Endothelial cell of umbilical vein (primary cell): ENCODE measurements at regions not wholly inside any gene's neighbourhood (a gene's known extent, or its start where the extent isn't known, plus 50 kb on each side); places are given as distances from the start of the nearest gene placed in this dataset.

Experiments used
- BruUV-seq: library from RNA; stranded (reverse); fragments of 400-500 nt; replicated peaks from 2 replicates; lab custom pipeline; 2021; lab: Mats Ljungman, UMichigan
- CTCF ChIA-PET: fragments of 300-600, 350-600 bp; sonication (Branson Sonifier 250); formaldehyde crosslinking; loops from one replicate; lab custom pipeline; 2021; ENCODE audit warnings: antibody characterized with exemption, inconsistent platforms; lab: Charles Lee
- POLR2A ChIA-PET: fragments of 300-600, 350-600 bp; sonication (Branson Sonifier 250); formaldehyde crosslinking; loops from one replicate; lab custom pipeline; 2021; ENCODE audit warnings: antibody characterized with exemption, inconsistent platforms; lab: Charles Lee
- DNase-seq: peaks from one replicate; pipeline ENCODE4 v3.0.0-alpha.2; 2011; ENCODE audit warnings: low read depth, low spot score
- FAIRE-seq: peaks from 2 replicates; lab custom pipeline; 2011; peaks lifted over from hg19 to GRCh38; lab: Jason Lieb, UNC
- H2AFZ ChIP-seq: 2 replicates; pipeline ENCODE4 v1.6.0; 2012; ENCODE audit warnings: low read depth, low read length, control low read depth, inconsistent platforms
- H3K27ac ChIP-seq: 2 replicates; pipeline ENCODE4 v1.5.1; 2011; ENCODE audit warnings: low read depth, mild to moderate bottlenecking, control low read depth, low read length, moderate library complexity; ENCODE audit not compliant: insufficient read depth
- H3K27me3 ChIP-seq, 2 experiments: 2 replicates each; pipeline versions ENCODE4 v1.6.0 to v1.6.1; 2011; ENCODE audit warnings: low read length in 2 of 2, mixed read lengths in 1 of 2; ENCODE audit not compliant: control insufficient read depth in 2 of 2, insufficient read depth in 2 of 2
- H3K36me3 ChIP-seq, 2 experiments: 2 replicates in 1 of 2; 3 replicates in 1 of 2; pipeline ENCODE4 v1.5.1; 2011; ENCODE audit warnings: low read length in 2 of 2, mild to moderate bottlenecking in 1 of 2, moderate library complexity in 1 of 2; ENCODE audit not compliant: control insufficient read depth in 2 of 2, insufficient read depth in 2 of 2; ENCODE audit errors: extremely low read depth in 1 of 2
- H3K4me1 ChIP-seq: 3 replicates; pipeline ENCODE4 v1.5.1; 2011; ENCODE audit warnings: mild to moderate bottlenecking, low read length; ENCODE audit not compliant: control insufficient read depth, insufficient read depth; ENCODE audit errors: extremely low read depth
- H3K4me2 ChIP-seq: 2 replicates; pipeline ENCODE4 v1.6.1; 2011; ENCODE audit warnings: low read length, control low read depth, mixed read lengths; ENCODE audit not compliant: insufficient read depth
- H3K4me3 ChIP-seq, 3 experiments: fragments of 200-600 bp in 1 of 3; sonication (generic), shearing (Covaris generic) in 1 of 3; replicated peaks in 1 of 3; 2 replicates each; pipeline ENCODE4 v1.5.1; 2011 to 2016; ENCODE audit warnings: control low read depth in 3 of 3, low read length in 3 of 3, mild to moderate bottlenecking in 2 of 3, inconsistent platforms in 1 of 3, low read depth in 1 of 3, moderate library complexity in 1 of 3; ENCODE audit not compliant: insufficient read depth in 1 of 3
- H3K79me2 ChIP-seq: 2 replicates; pipeline ENCODE4 v1.6.0; 2012; ENCODE audit warnings: low read length, inconsistent platforms; ENCODE audit not compliant: control insufficient read depth, insufficient read depth
- H3K9ac ChIP-seq: replicated peaks from 2 replicates; pipeline ENCODE3; 2011; ENCODE audit warnings: low read length, control low read depth; ENCODE audit not compliant: insufficient read depth; ENCODE audit errors: extremely low read depth
- H3K9me1 ChIP-seq: replicated peaks from 3 replicates; pipeline ENCODE4 v1.6.0; 2011; ENCODE audit warnings: mild to moderate bottlenecking, low read length; ENCODE audit not compliant: control insufficient read depth, insufficient read depth; ENCODE audit errors: extremely low read depth
- H3K9me3 ChIP-seq: replicated peaks from 2 replicates; pipeline ENCODE4 v1.5.1; 2012; ENCODE audit warnings: low read length, inconsistent platforms; ENCODE audit not compliant: control insufficient read depth, insufficient read depth
- H4K20me1 ChIP-seq: replicated peaks from 2 replicates; pipeline ENCODE3; 2011; ENCODE audit warnings: mild to moderate bottlenecking, low read length; ENCODE audit not compliant: control insufficient read depth, insufficient read depth; ENCODE audit errors: extremely low read depth
- EZH2 ChIP-seq: IDR thresholded peaks from 2 replicates; pipeline ENCODE4 v1.6.1; 2012; ENCODE audit warnings: borderline replicate concordance, low read depth, mild to moderate bottlenecking, moderate library complexity, low read length, inconsistent platforms; ENCODE audit not compliant: severe bottlenecking
- FOS ChIP-seq: IDR thresholded peaks from 2 replicates; pipeline ENCODE4 v1.6.1; 2011; ENCODE audit warnings: mild to moderate bottlenecking, low read length, moderate library complexity, borderline replicate concordance; ENCODE audit not compliant: insufficient read depth
- JUN ChIP-seq: IDR thresholded peaks from 2 replicates; pipeline ENCODE4 v1.6.1; 2011; ENCODE audit warnings: borderline replicate concordance, low read depth; ENCODE audit not compliant: insufficient read length, insufficient read depth
- MYC ChIP-seq: IDR thresholded peaks from one replicate; pipeline ENCODE4 v1.6.1; 2011; ENCODE audit warnings: mild to moderate bottlenecking, low read depth, low read length
- POLR2AphosphoS5 ChIP-seq: IDR thresholded peaks from 2 replicates; pipeline ENCODE4 v1.6.1; 2012; ENCODE audit warnings: low read depth, mild to moderate bottlenecking, control low read depth, low read length, moderate library complexity; ENCODE audit not compliant: insufficient read depth
- dilution Hi-C: fragments of 300-500 bp; cut with MboI; formaldehyde crosslinking; loops from one replicate; pipeline ENCODE4 v1.15.0; 2019; ENCODE audit warnings: low sequenced_read_pairs; ENCODE audit not compliant: extremely low pct_ligation_motif_present
- intact Hi-C: fragments of 100-400 bp; cut with micrococcal nuclease; formaldehyde crosslinking; loops from one replicate; pipeline ENCODE4 v1.10.0; 2022
- TF ChIP-seq, protein P1 (sequence below), 2 donors: IDR thresholded peaks; 1 replicate in 1 of 2; 2 replicates in 1 of 2; pipeline ENCODE4 v1.5.1; 2011; ENCODE audit warnings: low read length in 2 of 2, mild to moderate bottlenecking in 2 of 2, moderate library complexity in 2 of 2, control low read depth in 1 of 2, inconsistent platforms in 1 of 2, low read depth in 1 of 2; ENCODE audit not compliant: insufficient read depth in 1 of 2; ENCODE audit errors: extremely low read depth in 1 of 2
- TF ChIP-seq, protein P2 (sequence below): IDR thresholded peaks from 2 replicates; pipeline ENCODE4 v1.6.1; 2011; ENCODE audit not compliant: insufficient read depth, insufficient read length

DNA sequence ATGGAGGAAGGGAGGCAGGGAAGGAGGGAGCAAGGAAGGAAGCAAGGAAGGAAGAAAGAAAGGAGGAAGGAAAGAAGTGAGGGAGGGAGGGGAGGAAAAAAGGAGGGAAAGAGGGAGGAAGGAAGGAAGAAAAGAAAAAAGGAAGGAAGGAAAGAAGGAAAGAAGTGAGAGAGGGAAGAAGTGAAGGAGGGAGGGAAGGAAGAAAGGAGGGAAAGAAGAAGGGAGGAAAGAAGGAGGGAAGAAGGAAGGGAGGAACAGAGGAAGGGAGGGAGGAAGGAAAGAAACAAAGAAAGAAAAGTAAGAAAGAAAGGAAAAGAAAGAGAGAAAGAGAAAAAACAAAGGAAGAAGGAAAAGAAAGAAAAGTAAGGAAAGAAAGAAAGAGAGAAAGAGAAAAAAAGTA, 183.0 kb upstream of the SLC24A5 start:
- H3K4me1 ChIP-seq = no peaks in the 10 kb centered on the region
- no peaks in the 10 kb centered on the region for H3K9me3 ChIP-seq
- FAIRE-seq (no peak), DNase-seq (no peak)
- H3K9me1 ChIP-seq = no peaks in the 10 kb centered on the region
- ChIA-PET CTCF (interaction anchor here (0.7 kb wide), 1 partner anchor 11 kb away, joined by 3 read pairs; no protein-coding TSS in a partner anchor), POLR2A (no interaction called here)
- dilution Hi-C loops (no loop called here), intact Hi-C loops (no loop called here)
- no peaks in the 10 kb centered on the region for H4K20me1 ChIP-seq
- BruUV-seq = no TSS peak
- no peak overlapping the region for H3K9ac ChIP-seq
- TF ChIP-seq EZH2 (no peak), POLR2AphosphoS5 (no peak), JUN (no peak), MYC (no peak), FOS (no peak)
- TF ChIP-seq, protein P1, sequence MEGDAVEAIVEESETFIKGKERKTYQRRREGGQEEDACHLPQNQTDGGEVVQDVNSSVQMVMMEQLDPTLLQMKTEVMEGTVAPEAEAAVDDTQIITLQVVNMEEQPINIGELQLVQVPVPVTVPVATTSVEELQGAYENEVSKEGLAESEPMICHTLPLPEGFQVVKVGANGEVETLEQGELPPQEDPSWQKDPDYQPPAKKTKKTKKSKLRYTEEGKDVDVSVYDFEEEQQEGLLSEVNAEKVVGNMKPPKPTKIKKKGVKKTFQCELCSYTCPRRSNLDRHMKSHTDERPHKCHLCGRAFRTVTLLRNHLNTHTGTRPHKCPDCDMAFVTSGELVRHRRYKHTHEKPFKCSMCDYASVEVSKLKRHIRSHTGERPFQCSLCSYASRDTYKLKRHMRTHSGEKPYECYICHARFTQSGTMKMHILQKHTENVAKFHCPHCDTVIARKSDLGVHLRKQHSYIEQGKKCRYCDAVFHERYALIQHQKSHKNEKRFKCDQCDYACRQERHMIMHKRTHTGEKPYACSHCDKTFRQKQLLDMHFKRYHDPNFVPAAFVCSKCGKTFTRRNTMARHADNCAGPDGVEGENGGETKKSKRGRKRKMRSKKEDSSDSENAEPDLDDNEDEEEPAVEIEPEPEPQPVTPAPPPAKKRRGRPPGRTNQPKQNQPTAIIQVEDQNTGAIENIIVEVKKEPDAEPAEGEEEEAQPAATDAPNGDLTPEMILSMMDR (IDR thresholded peaks at IDR 0.05; ENCODE audit: extremely low read depth in 1 of 2, insufficient read depth in 1 of 2, low read depth in 1 of 2, low read length in 2 of 2) = no peak
- TF ChIP-seq, protein P2, sequence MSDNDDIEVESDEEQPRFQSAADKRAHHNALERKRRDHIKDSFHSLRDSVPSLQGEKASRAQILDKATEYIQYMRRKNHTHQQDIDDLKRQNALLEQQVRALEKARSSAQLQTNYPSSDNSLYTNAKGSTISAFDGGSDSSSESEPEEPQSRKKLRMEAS = no peak
- no peaks in the 10 kb centered on the region for H3K36me3 ChIP-seq
- no peak overlapping the region for H3K27ac ChIP-seq
- no peak overlapping the region for H2AFZ ChIP-seq
- no peaks in the 10 kb centered on the region for H3K79me2 ChIP-seq
- H3K4me2 ChIP-seq = no peak overlapping the region
- H3K4me3 ChIP-seq = no peak overlapping the region
- peaks cover 0 to 1% of the 10 kb centered on the region in 2 experiments for H3K27me3 ChIP-seq
